HG03066 (cell line): ENCODE measurements at regions not wholly inside any gene's neighbourhood (a gene's known extent, or its start where the extent isn't known, plus 50 kb on each side); places are given as distances from the start of the nearest gene placed in this dataset.
"Not testable (repeated sequence)": the region's sequence is repeated elsewhere in the genome, so short reads cannot be mapped to it uniquely, and the experiment has no call there.

Source experiments
- ATAC-seq: cut with Tn5 transposase; IDR thresholded peaks from one replicate; pipeline ENCODE4 v1.9.1; 2021; ENCODE audit warnings: low read depth; ENCODE audit not compliant: unreplicated experiment

GRCh38 chr1:173337126-173337525, 130.0 kb upstream of the TNFSF4 start:
- ATAC-seq = no peak

GRCh38 chr1:173341307-173341706, 134.2 kb upstream of the TNFSF4 start:
- no peak for ATAC-seq

GRCh38 chr1:173341971-173342370, 134.8 kb upstream of the TNFSF4 start:
- ATAC-seq = no peak

DNA sequence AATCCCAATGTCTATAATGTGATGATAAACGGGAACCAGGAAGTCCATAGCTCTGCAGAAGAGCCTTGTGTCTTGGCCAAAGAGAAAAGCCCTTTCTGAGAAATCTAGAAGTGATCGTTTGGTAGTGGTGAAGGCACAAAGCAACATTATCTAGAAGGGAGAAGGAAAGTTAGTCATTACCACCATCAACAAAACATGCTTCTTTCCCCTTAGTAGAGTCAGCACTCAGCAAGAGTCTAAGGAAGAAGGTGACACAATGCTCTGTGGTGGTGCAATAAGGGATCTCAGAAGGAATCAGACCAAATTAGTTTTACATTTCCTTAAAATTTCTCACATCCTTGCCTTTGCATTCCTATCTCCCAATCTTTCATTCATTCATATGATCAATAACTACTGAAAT, 134.4 kb upstream of the PRDX6 start:
- no peak for ATAC-seq

DNA sequence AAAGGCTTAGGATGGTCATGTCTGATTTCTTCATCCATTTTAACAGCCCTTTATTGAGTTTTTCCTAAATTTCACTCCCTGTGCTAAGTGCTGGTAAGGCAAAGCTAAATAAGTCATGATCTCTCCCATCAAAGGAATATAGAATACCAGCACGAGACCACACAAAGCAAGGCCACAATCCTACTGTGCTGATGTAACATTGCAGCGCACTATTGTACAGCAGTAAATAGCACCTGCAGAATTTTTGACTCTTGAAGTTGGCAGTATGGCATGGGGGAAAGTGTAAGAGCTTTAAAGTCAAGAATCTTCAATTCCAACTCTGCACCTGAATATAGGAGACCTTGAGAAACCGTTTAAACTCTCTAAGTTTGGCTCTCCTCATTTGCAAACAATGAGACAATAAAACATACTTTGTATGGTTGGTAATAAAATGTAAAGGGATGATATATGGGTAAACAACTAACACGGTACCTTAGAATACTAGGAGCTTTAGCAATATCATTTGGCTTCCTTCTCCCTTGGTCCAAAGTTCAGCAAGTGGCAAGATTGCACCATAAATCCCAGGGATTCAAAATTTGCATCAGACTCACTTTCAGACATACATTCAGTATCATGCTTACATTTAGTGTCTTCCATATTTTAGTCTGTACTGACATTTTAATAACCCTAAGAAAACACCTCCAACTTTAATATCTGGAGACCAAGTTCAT, 132.9 kb upstream of the PRDX6 start:
- no peak for ATAC-seq

GRCh38 chr1:173347282-173347818, 129.8 kb upstream of the PRDX6 start:
- no peak for ATAC-seq

DNA sequence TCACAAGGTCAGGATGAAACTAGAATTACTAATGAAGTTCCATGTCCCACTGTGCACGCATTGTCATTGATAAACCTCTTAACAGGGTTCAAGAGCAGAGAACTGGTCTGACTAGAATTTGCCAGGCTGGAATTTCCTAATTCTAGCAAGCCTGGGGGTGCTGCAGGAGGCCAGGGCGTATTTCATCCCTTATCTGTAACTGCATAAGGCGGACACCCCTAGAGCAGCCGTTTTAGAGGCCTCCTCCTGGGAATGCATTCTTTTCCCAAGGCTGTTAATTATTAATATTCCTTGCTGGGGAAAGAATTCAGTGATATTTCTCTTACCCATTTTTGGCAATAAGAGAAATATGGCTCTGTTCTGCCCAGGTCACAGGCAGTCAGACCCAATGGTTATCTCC, 124.5 kb upstream of the PRDX6 start:
- not testable (repeated sequence) for ATAC-seq

GRCh38 chr1:173353350-173353749, 123.8 kb upstream of the PRDX6 start:
- ATAC-seq = no peak

DNA sequence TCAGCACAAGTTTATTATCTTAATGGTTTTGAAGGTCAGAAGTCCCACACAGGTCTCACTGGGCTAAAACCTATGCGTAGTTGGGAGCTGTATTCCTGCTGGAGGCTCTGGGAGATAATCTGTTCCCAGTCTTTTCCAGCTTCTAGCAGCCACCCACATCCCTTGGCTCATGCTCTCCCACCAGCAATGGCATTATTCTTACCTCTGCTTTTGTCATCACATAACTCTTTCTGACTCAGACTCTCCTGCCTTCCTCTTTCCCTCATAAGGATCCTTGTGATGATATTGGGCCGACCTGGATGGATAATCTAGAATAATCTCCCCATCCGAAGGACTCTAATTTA, 122.2 kb upstream of the PRDX6 start:
- no peak for ATAC-seq

DNA sequence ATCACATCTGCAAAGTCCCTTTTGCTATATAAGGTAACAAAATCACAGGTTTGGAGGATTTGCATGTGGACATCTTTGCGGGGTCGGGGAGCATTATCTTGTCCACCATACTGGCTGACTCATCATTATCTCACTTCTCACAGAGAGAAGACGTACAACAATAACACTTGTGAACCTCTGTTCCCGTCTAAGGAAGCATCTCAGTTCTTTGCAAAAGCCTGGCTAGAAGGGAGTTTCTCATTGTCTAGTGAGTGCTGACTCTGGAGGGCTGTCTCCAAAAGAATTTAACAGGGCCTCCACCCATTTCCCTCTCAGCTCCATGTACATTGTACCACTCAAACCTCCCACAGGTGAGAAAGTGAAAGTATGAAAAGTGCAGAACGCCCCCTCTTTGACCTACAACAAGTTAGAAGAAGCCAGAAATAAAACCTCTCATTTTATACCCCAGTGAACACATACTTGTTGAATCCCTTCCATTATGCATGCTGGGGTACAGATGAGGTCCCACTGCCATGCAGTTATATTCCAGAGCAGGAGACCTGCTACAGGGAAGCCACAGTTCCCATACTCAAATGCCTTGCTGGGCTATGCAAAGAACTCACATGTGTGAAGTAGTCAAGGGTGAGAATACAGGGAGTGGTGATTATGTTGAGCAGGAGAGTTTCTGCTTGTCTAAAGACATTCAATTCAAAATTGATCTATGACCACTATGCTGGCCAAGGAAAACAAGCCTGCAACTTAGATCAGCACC, 121.7 kb upstream of the PRDX6 start:
- peak; percentile 73 for ATAC-seq

GRCh38 chr1:173356191-173356762, 120.9 kb upstream of the PRDX6 start:
- no peak for ATAC-seq

DNA sequence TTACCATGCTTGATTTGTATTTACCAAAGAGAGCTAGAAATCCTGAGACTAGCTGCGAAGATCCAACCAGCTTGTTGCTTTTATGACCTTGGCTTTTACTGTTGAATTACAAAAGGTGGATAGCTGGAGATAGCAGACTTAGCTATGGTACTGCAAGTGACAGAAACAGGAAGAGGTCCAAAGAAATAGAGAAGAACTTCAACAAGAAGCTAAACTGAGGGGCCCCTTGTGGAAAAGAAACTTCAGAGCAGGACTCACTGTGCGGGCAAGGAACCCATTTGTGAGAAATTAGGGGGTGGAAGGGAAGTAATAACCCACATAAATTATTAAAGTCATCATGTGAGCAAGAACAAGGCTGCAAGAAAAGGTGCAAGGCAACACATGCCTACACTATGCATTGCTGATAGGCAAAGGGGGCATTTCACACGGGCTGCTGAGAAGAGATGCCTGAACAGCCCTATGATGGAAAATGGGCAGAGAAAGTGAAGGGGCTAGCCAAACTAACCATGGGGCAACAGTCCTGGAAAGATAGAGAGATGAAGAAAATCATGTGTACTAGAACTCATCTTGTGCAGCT, 116.6 kb upstream of the PRDX6 start:
- ATAC-seq = no peak

GRCh38 chr1:173362543-173362942, 114.6 kb upstream of the PRDX6 start:
- ATAC-seq = no peak

GRCh38 chr1:173364827-173365226, 112.3 kb upstream of the PRDX6 start:
- ATAC-seq = no peak

DNA sequence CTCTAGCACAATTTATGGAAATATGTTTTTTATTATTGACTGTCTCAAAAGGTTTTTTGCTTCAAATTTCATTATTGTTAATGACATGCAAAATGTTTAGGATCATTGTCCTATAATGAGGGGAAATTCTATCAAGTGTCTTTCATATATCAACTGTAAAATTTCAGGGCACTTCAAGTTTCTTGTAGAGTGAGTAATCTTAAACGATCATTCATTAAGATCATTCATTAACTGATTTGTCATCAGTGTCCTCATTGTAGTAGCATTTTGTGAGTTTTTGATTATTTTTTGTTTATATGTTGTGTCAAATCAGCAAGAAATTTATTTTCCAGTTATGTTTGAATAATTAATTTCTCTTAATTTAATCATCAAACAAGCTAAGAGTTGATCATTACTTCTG, 111.8 kb upstream of the PRDX6 start:
- no peak for ATAC-seq

DNA sequence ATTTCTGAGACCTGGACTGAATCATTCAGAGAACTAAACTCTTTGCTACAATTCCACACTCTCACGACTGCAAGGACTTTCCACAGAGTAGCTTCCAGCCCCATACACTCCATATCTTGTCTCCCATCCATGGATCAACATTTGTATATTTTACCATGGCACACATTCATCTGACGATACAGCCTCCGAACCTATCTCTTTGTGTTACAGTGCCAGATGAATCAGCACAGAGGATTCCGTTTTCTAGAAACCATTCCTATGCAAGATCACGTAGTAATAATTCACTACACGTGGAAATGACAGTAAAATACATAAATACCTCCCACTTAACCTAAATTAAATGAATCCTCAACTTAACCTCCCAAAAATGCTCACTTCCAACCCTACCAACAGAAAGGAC, 110.0 kb upstream of the PRDX6 start:
- ATAC-seq = no peak

DNA sequence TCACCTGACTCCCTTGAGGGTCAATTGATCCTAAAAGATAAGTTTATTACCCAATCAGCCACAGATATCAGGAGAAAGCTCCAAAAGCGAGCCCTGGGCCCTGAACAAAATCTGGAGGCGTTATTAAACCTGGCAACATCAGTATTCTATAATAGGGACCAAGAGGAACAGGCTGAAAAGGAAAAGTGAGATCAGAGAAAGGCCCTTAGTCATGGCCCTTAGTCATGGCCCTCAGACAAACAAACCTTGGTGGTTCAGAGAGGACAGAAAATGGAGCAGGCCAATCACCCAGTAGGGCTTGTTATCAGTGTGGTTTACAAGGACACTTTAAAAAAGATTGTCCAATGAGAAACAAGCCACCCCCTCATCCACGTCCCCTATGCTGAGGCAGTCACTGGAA, 106.5 kb upstream of the PRDX6 start:
- ATAC-seq = not testable (repeated sequence)

DNA sequence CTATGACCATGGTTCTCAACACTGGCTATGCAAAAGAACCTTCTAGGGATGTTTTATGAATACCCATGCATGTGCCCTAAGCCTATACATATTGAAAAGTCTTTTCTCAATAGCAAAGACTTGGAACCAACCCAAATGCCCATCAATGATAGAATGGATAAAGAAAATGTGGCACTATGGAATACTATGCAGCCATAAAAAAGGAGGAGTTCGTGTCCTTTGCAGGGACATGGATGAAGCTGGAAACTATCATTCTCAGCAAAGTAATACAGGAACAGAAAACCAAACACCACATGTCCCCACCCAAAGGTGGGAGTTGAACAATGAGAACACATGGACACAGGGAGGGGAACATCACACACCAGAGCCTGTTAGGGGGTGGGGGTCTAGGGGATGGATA, 101.1 kb upstream of the PRDX6 start:
- not testable (repeated sequence) for ATAC-seq

DNA sequence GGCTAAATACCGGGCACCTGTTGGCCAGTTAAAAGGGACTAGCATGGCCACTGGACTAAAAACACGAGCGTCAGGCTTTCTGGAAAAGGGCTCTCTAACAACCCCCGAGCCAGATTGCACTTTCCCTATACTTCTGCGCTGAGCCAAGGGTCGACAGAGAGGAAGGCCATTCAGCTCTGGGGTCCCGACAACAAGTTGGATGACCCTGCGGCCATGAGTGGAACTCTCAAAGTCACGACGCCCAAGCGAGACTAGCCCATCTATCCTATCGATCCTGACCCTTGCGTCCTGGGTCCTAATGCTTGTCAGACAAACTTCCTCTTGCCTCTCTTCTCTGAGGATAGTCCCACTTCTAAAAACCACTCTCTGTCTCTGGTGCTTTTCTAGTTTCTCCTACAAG, 99.9 kb upstream of the PRDX6 start:
- no peak for ATAC-seq

DNA sequence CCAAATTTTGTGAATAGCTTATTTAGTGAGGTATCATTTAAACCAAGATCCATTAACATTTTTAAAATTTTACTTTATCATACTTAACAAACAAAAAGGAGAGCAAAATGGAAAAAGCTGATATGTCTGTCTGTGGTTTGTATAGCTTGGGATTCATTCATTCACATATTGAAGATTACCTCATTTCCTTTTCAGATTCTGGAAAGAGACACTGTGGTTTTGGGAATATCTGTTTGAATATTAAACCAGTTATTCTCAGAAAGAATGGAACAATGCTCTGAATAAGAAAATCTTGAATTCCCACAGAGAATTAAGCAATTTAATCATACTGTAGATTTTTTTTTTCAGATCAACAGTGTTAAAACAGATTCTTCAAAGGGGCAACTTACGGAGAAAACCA, 93.8 kb upstream of the PRDX6 start:
- no peak for ATAC-seq

DNA sequence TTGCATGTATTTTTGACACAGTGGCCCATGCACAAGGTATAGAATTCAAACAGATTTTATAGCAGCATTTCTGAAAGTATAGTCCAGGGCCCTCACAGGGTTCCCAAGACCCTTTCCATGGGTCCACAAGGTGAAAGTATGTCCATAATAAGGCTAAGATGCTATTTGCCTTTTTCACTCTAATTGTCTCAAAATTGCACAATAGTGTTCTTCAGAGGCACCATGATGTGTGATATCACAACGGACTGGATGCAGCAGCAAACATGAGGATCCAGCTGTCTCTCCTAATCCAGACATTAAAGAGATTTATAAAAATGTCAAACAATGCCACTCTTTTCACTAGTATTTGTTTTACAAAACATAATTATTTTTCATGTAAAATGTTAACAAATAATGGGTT, 88.8 kb upstream of the PRDX6 start:
- ATAC-seq = no peak
